Astrocyte (in vitro differentiated cells and primary cell): ENCODE measurements at regions not wholly inside any gene's neighbourhood (a gene's known extent, or its start where the extent isn't known, plus 50 kb on each side); places are given as distances from the start of the nearest gene placed in this dataset.

Experiments
- EZH2 ChIP-seq: IDR thresholded peaks from 2 replicates; pipeline ENCODE4 v1.6.1; 2012; ENCODE audit warnings: mild to moderate bottlenecking, low read length, inconsistent platforms; ENCODE audit not compliant: insufficient read depth
- TF ChIP-seq, protein P1 (sequence below): IDR thresholded peaks from 2 replicates; pipeline ENCODE4 v1.5.1; 2011; ENCODE audit warnings: low read depth, mild to moderate bottlenecking, inconsistent platforms, low read length, moderate library complexity; ENCODE audit not compliant: insufficient read depth

DNA sequence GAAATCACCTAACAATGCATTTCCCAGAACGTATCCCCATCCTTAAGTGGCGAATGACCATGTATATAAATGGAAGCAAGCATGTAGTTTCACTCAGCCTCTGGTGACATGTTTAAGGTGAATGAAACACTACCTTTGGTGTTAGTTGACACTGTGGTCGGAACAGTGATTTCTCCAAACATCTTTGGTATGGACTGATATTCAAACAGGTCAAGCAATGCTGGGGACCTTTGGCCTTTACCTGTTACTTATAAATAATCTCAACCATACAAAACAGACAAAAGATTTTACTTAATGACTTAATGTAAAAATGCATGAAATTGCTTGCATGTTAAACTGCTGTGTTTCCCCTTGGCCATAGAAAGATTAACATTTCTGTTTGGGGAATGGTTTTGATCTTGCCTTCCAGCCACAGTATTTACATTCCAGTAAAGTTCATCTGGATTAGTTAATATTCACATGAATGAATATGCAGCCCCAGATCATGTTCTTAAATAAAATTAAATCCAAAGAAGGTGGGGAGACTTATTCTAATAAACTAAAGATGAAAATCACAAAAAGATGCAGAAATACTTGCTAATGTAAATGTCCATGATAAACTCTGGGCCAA lies 74.4 kb upstream of the HES1 start:
- TF ChIP-seq, protein P1, sequence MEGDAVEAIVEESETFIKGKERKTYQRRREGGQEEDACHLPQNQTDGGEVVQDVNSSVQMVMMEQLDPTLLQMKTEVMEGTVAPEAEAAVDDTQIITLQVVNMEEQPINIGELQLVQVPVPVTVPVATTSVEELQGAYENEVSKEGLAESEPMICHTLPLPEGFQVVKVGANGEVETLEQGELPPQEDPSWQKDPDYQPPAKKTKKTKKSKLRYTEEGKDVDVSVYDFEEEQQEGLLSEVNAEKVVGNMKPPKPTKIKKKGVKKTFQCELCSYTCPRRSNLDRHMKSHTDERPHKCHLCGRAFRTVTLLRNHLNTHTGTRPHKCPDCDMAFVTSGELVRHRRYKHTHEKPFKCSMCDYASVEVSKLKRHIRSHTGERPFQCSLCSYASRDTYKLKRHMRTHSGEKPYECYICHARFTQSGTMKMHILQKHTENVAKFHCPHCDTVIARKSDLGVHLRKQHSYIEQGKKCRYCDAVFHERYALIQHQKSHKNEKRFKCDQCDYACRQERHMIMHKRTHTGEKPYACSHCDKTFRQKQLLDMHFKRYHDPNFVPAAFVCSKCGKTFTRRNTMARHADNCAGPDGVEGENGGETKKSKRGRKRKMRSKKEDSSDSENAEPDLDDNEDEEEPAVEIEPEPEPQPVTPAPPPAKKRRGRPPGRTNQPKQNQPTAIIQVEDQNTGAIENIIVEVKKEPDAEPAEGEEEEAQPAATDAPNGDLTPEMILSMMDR: no peak
- TF ChIP-seq EZH2: no peak
